Neural crest cell (in vitro differentiated cells): ENCODE measurements at regions not wholly inside any gene's neighbourhood (a gene's known extent, or its start where the extent isn't known, plus 50 kb on each side); places are given as distances from the start of the nearest gene placed in this dataset.

Experiments
- DNase-seq: peaks from one replicate; pipeline ENCODE4 v3.0.0; 2021; ENCODE audit warnings: low read depth, mixed read lengths, low spot score
- H3K27ac Mint-ChIP-seq: one replicate; pipeline ENCODE4 v1.8.0; 2021; ENCODE audit warnings: mild to moderate bottlenecking, mixed read lengths; ENCODE audit not compliant: unreplicated experiment
- H3K27me3 Mint-ChIP-seq: 2 replicates; pipeline ENCODE4 v1.8.0; 2021; ENCODE audit warnings: low read depth, mild to moderate bottlenecking, mixed read lengths
- H3K36me3 Mint-ChIP-seq: 2 replicates; pipeline ENCODE4 v1.8.0; 2021; ENCODE audit warnings: low read depth, mild to moderate bottlenecking, mixed read lengths
- H3K4me1 Mint-ChIP-seq: 2 replicates; pipeline ENCODE4 v1.8.0; 2021; ENCODE audit warnings: mixed read lengths
- H3K4me3 Mint-ChIP-seq: one replicate; pipeline ENCODE4 v1.8.0; 2021; ENCODE audit warnings: mild to moderate bottlenecking, mixed read lengths
- H3K9me3 Mint-ChIP-seq: 2 replicates; pipeline ENCODE4 v1.8.0; 2021; ENCODE audit warnings: mixed read lengths
- CTCF ChIP-seq: fragments of 200-600 bp; sonication (generic); conservative IDR thresholded peaks from 2 replicates; pipeline ENCODE4 v1.5.0; 2021; ENCODE audit warnings: antibody characterized with exemption, mild to moderate bottlenecking

DNA sequence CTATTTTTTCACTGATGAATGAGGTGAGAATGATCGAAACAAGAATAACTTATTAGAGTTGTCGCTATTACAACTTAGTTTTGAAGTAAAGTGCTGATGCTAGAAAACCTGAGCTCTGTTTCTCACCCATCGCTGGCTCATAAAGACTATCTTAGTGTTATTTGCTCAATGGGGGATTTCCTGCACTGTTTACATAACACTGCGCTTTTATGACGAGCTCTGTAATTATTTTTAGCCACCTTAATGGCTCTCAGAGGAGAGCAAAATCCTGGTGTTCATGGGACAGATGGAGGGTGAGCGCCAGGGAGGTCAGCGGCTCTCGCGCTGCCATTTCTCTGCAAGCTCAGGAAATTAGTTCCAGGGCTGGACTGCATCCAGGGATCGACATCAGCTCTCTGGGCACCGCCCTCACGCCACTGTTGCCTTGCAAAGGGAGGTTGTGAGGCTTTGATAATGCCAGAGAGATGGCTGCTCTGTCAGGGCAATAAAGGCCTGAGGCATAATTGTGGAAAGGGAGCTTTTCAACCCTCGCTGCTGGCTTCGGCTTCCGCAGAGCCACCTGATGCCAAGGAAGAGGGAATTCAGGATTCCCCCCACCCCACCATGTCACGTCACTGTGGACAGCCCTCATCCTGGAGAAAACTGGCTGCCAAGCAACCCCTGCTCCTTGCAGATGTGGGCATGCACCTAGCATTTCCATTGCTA, 72.0 kb downstream of the DACT2 start:
- Mint-ChIP-seq H3K27me3 (no peaks in the 10 kb centered on the region), H3K4me3 (no peak overlapping the region), H3K4me1 (peaks cover 14% of the 10 kb centered on the region), H3K9me3 (no peaks in the 10 kb centered on the region), H3K27ac (no peak overlapping the region), H3K36me3 (no peaks in the 10 kb centered on the region)
- no peak for TF ChIP-seq CTCF
- no peak for DNase-seq

DNA sequence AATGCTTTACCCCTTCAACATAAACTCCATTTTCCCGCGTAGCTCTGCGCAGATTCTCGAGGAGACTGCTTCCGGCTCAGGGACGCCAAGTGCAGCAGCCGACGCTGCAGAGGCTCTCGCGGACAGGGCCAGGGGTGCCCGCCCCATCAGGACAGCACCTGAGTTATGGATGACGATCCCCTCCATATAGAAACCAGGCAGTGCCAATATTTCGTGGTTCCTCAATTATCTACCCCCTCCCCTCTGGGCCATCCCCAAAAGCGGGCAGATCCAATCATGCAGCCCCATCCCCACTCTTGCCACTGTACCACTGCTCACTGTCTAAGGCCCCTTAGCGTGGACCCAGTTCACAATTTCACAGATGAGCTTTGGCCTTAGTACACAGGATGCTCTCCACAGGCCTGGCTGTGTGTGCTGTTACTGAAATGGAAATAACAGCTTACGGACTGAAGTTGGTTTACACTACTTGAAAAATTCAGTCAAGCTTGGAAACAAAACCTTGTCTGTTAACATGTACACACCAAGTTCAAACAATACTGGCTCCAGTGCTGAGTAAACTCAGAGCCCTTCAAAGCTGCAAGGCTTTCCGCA, 74.5 kb downstream of the DACT2 start:
- Mint-ChIP-seq H3K4me1 (peaks cover 23% of the 10 kb centered on the region), H3K36me3 (no peaks in the 10 kb centered on the region), H3K4me3 (no peak overlapping the region), H3K9me3 (no peaks in the 10 kb centered on the region), H3K27ac (no peak overlapping the region), H3K27me3 (no peaks in the 10 kb centered on the region)
- no peak for DNase-seq
- no peak for TF ChIP-seq CTCF

DNA sequence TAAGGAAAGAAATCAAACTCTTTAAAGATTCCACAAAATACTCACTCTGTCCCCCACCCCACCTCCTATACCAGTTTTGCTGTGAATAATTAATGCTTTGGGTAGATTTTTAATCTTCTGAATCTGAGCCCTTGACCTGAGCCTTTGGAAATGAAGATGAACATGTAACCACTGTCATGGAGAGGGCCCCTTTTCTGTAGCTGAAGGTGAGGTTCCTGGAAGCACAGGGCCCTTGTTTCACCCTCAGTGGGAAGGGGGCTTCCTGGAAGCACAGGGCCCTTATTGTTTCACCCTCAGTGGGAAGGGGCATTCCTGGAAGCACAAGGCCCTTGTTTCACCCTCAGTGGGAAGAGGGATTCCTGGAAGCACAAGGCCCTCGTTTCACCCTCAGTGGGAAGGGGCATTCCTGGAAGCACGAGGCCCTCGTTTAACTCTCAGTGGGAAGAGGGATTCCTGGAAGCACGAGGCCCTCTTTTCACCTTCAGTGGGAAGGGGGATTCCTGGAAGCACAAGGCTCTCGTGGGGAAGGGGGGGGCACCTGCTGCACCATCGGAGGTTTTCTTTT, 75.7 kb downstream of the DACT2 start:
- Mint-ChIP-seq H3K36me3 (no peaks in the 10 kb centered on the region), H3K9me3 (no peaks in the 10 kb centered on the region), H3K4me1 (peaks cover 31% of the 10 kb centered on the region), H3K27ac (no peak overlapping the region), H3K27me3 (no peaks in the 10 kb centered on the region), H3K4me3 (no peak overlapping the region)
- TF ChIP-seq CTCF: no peak
- DNase-seq: no peak

- no peaks in the 10 kb centered on the region for H3K9me3 Mint-ChIP-seq
- peaks cover 38% of the 10 kb centered on the region for H3K4me1 Mint-ChIP-seq
- H3K27me3 Mint-ChIP-seq: no peaks in the 10 kb centered on the region
- H3K4me3 Mint-ChIP-seq: no peak overlapping the region
- H3K36me3 Mint-ChIP-seq: no peaks in the 10 kb centered on the region
- TF ChIP-seq CTCF: no peak
- H3K27ac Mint-ChIP-seq: peak overlapping the region; percentile 57
- no peak for DNase-seq
Measured at GRCh38 chr6:168242940-168243225, 76.7 kb downstream of the DACT2 start.

DNA sequence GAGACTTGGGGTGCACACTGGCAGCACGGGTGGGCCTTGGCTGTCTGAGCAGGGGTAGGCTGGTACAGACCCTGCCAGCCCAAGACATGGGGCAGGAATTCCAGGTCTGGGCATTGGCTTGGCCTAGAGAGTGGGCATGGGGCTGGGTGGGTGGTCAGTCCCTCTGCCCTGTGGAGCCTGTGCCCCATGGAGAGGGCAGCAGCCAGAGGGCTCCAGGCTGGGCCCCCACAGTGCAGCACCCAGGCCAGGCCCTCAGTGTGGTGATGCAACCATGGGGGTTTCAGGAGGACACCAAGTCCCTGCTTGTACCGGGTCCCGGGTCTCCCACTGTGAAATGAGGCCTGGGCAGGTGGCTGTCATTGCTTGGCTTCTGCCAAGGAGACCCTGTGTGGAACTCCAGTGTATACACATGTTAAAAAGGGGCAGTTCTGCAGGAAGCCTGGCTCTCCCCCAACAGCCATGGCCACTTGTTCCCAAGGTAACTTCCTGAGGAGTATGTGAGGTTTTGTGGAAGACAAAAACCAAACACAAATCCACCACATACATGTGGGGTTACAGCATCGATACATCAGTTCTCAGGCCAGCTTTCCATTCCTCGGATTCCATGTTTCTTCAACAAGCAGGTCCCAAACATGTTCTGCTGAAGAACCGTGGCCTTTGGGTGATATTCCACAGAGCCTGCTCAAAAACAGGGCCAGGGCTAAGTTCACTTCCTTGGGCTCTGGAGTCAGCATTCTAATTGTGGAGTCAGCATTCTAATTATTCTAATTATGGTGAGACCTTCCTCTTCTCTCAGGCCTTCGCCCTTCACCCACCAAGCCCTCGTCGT, 77.3 kb downstream of the DACT2 start:
- Mint-ChIP-seq H3K4me3 (no peak overlapping the region), H3K27me3 (no peaks in the 10 kb centered on the region), H3K27ac (no peak overlapping the region), H3K36me3 (no peaks in the 10 kb centered on the region), H3K4me1 (peaks cover 38% of the 10 kb centered on the region), H3K9me3 (no peaks in the 10 kb centered on the region)
- no peak for DNase-seq
- no peak for TF ChIP-seq CTCF
